SK-N-SH (cell line): ENCODE measurements at regions not wholly inside any gene's neighbourhood (a gene's known extent, or its start where the extent isn't known, plus 50 kb on each side); places are given as distances from the start of the nearest gene placed in this dataset.

Source experiments
- CHD2 ChIP-seq: fragments of 150-350 bp; IDR thresholded peaks from 2 replicates; pipeline ENCODE4 v1.6.1; 2018; ENCODE audit warnings: low read length; ENCODE audit not compliant: partially characterized antibody
- CTCF ChIP-seq: fragments of 200-600 bp; sonication (generic); IDR thresholded peaks from 2 replicates; pipeline ENCODE4 v1.6.1; 2017; ENCODE audit warnings: antibody characterized with exemption, mild to moderate bottlenecking, moderate library complexity
- FOSL2 ChIP-seq: IDR thresholded peaks from 2 replicates; pipeline ENCODE4 v1.4.0; 2012; ENCODE audit warnings: low read depth, mild to moderate bottlenecking, moderate library complexity, borderline replicate concordance
- FOXM1 ChIP-seq: IDR thresholded peaks from 2 replicates; pipeline ENCODE4 v1.4.0; 2012; ENCODE audit warnings: low read depth, mild to moderate bottlenecking
- GATA2 ChIP-seq: sonication (generic); formaldehyde crosslinking; IDR thresholded peaks from 2 replicates; pipeline ENCODE4 v1.5.0; 2020; ENCODE audit warnings: mild to moderate bottlenecking, missing genetic modification reagents
- NFIC ChIP-seq: IDR thresholded peaks from 2 replicates; pipeline ENCODE4 v1.4.0; 2012; ENCODE audit warnings: borderline replicate concordance
- NRF1 ChIP-seq: IDR thresholded peaks from 2 replicates; pipeline ENCODE4 v1.6.1; 2012; ENCODE audit warnings: low read depth, mild to moderate bottlenecking, low read length
- POLR2AphosphoS5 ChIP-seq: IDR thresholded peaks from 2 replicates; pipeline ENCODE4 v1.6.1; 2012; ENCODE audit warnings: low read depth, low read length
- RCOR1 ChIP-seq: fragments of 150-350 bp; IDR thresholded peaks from 2 replicates; pipeline ENCODE4 v1.6.1; 2017; ENCODE audit warnings: antibody characterized with exemption, low read length
- REST ChIP-seq: IDR thresholded peaks from 2 replicates; pipeline ENCODE4 v1.6.1; 2012; ENCODE audit warnings: mild to moderate bottlenecking, low read depth, low read length, moderate library complexity
- SMC3 ChIP-seq: IDR thresholded peaks from 2 replicates; pipeline ENCODE4 v1.6.1; 2012; ENCODE audit warnings: low read depth, low read length, improper control_type of control experiment
- YY1 ChIP-seq: IDR thresholded peaks from 2 replicates; pipeline ENCODE4 v1.4.0; 2012; ENCODE audit warnings: low read depth, mild to moderate bottlenecking

GRCh38 chr2:70354264-70354949, 52.5 kb upstream of the FAM136A start:
- TF ChIP-seq CTCF (no peak), POLR2AphosphoS5 (no peak), REST (no peak), NFIC (no peak), SMC3 (no peak), RCOR1 (no peak), YY1 (no peak), GATA2 (CRISPR knock-in tag) (no peak), FOXM1 (no peak), FOSL2 (no peak), CHD2 (no peak), NRF1 (no peak)
